Thyroid gland (tissue), 4 donors: ENCODE measurements at regions not wholly inside any gene's neighbourhood (a gene's known extent, or its start where the extent isn't known, plus 50 kb on each side); places are given as distances from the start of the nearest gene placed in this dataset.

ENCODE experiments used
- CTCF ChIP-seq, 6 experiments: fragments of 200-600 bp in 3 of 6; fragments of 450-650 bp in 3 of 6; sonication (generic) in 3 of 6; IDR thresholded peaks; one replicate each; pipeline ENCODE4 v1.5.1; 2016 to 2019; ENCODE audit warnings: antibody characterized with exemption in 6 of 6, mild to moderate bottlenecking in 2 of 6, inconsistent platforms in 1 of 6, moderate library complexity in 1 of 6
- POLR2A ChIP-seq, 2 donors: fragments of 450-650 bp; IDR thresholded peaks; one replicate each; pipeline ENCODE4 v1.6.1; 2017; ENCODE audit warnings: antibody characterized with exemption in 2 of 2, mild to moderate bottlenecking in 2 of 2, moderate library complexity in 1 of 2

GRCh38 chr7:27349621-27350020, 107.0 kb downstream of the EVX1 start:
- TF ChIP-seq POLR2A (IDR thresholded peaks at IDR 0.05) (no peak), CTCF (IDR thresholded peaks at IDR 0.05) (no peak)
